ENCODE measurements at regions not wholly inside any gene's neighbourhood (a gene's known extent, or its start where the extent isn't known, plus 50 kb on each side); places are given as distances from the start of the nearest gene placed in this dataset.

GRCh38 chr6:155959898-155960495, 504.4 kb upstream of the NOX3 start:
- peaks cover 2% of the 10 kb centered on the region for H3K27me3 Mint-ChIP-seq (ENCODE audit: low read depth)
- peaks cover 8% of the 10 kb centered on the region for H3K9me3 Mint-ChIP-seq (ENCODE audit: low read depth)
- DNase-seq (ENCODE audit: low spot score), result no peak
- H3K36me3 Mint-ChIP-seq (ENCODE audit: low read depth), result no peaks in the 10 kb centered on the region
- TF ChIP-seq, protein P1, sequence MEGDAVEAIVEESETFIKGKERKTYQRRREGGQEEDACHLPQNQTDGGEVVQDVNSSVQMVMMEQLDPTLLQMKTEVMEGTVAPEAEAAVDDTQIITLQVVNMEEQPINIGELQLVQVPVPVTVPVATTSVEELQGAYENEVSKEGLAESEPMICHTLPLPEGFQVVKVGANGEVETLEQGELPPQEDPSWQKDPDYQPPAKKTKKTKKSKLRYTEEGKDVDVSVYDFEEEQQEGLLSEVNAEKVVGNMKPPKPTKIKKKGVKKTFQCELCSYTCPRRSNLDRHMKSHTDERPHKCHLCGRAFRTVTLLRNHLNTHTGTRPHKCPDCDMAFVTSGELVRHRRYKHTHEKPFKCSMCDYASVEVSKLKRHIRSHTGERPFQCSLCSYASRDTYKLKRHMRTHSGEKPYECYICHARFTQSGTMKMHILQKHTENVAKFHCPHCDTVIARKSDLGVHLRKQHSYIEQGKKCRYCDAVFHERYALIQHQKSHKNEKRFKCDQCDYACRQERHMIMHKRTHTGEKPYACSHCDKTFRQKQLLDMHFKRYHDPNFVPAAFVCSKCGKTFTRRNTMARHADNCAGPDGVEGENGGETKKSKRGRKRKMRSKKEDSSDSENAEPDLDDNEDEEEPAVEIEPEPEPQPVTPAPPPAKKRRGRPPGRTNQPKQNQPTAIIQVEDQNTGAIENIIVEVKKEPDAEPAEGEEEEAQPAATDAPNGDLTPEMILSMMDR (IDR thresholded peaks at IDR 0.05), result no peak
- no peak overlapping the region for H3K4me3 Mint-ChIP-seq (ENCODE audit: unreplicated experiment)
- no peak overlapping the region for H3K27ac Mint-ChIP-seq (ENCODE audit: unreplicated experiment)
- H3K4me1 Mint-ChIP-seq (ENCODE audit: low read depth), result no peaks in the 10 kb centered on the region

- peaks cover 8% of the 10 kb centered on the region for H3K9me3 Mint-ChIP-seq (ENCODE audit: low read depth)
- no peaks in the 10 kb centered on the region for H3K4me1 Mint-ChIP-seq (ENCODE audit: low read depth)
- no peak for DNase-seq (ENCODE audit: low spot score)
- H3K36me3 Mint-ChIP-seq (ENCODE audit: low read depth), result no peaks in the 10 kb centered on the region
- TF ChIP-seq, protein P1 (IDR thresholded peaks at IDR 0.05), result no peak
- H3K27ac Mint-ChIP-seq (ENCODE audit: unreplicated experiment), result no peak overlapping the region
- peaks cover 7% of the 10 kb centered on the region for H3K27me3 Mint-ChIP-seq (ENCODE audit: low read depth)
- H3K4me3 Mint-ChIP-seq (ENCODE audit: unreplicated experiment), result no peak overlapping the region
Measured at GRCh38 chr6:155958550-155958949, 502.9 kb upstream of the NOX3 start.

DNA sequence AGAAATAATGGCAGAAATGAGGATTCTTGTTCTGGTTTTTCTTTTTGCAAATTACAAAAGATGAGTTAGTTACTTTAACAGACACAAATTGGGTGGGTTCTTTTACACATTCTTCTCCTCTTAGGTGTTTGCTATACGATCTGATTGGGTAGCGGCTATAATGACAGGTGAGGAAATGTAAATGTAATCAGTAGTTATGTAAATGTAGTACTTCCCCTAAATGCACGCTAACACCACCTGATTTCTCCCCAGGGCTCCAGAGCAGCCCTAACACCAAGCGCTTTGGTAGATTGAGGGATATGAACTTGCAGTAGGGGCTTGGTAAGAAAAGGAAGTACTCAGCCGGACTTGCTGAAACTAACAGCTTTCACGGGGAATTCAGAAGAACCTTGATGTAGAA, 499.4 kb upstream of the NOX3 start:
- no peak for DNase-seq (ENCODE audit: low spot score)
- Mint-ChIP-seq H3K4me1 (ENCODE audit: low read depth) (no peaks in the 10 kb centered on the region), H3K9me3 (ENCODE audit: low read depth) (no peaks in the 10 kb centered on the region), H3K27ac (ENCODE audit: unreplicated experiment) (no peak overlapping the region), H3K27me3 (ENCODE audit: low read depth) (peaks cover 10% of the 10 kb centered on the region), H3K36me3 (ENCODE audit: low read depth) (no peaks in the 10 kb centered on the region), H3K4me3 (ENCODE audit: unreplicated experiment) (no peak overlapping the region)
- TF ChIP-seq, protein P1 (IDR thresholded peaks at IDR 0.05), result no peak

- no peak overlapping the region for H3K27ac Mint-ChIP-seq (ENCODE audit: unreplicated experiment)
- no peaks in the 10 kb centered on the region for H3K4me1 Mint-ChIP-seq (ENCODE audit: low read depth)
- TF ChIP-seq, protein P1 (IDR thresholded peaks at IDR 0.05), result no peak
- no peak overlapping the region for H3K4me3 Mint-ChIP-seq (ENCODE audit: unreplicated experiment)
- peaks cover 10% of the 10 kb centered on the region for H3K27me3 Mint-ChIP-seq (ENCODE audit: low read depth)
- DNase-seq (ENCODE audit: low spot score), result no peak
- no peaks in the 10 kb centered on the region for H3K9me3 Mint-ChIP-seq (ENCODE audit: low read depth)
- no peaks in the 10 kb centered on the region for H3K36me3 Mint-ChIP-seq (ENCODE audit: low read depth)
Measured at GRCh38 chr6:155954149-155954548, 498.5 kb upstream of the NOX3 start.

DNA sequence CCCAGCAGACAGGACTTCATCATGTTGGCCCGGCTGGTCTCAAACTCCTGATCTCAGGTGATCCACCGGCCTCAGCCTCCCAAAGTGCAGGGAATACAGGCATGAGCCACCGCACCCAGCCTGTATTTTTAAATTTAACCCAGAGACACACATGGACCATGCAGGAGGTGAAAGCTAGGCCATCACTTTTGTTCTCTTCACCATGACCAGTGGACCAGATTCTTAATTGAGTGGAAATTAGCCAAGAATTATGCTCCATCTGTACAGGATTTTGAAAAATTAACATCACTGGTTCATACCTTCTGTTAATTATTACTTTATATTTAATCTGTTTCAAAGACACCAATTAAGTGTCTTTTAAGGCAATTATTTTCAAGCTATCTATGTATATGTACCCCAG, 493.6 kb upstream of the NOX3 start:
- no peak for DNase-seq (ENCODE audit: low spot score)

More for the DNA sequence above, 493.6 kb upstream of the NOX3 start:
- Mint-ChIP-seq H3K4me1 (ENCODE audit: low read depth) (no peaks in the 10 kb centered on the region), H3K4me3 (ENCODE audit: unreplicated experiment) (no peak overlapping the region), H3K36me3 (ENCODE audit: low read depth) (no peaks in the 10 kb centered on the region), H3K27ac (ENCODE audit: unreplicated experiment) (no peak overlapping the region), H3K27me3 (ENCODE audit: low read depth) (peaks cover 5% of the 10 kb centered on the region), H3K9me3 (ENCODE audit: low read depth) (no peaks in the 10 kb centered on the region)
- TF ChIP-seq, protein P1 (IDR thresholded peaks at IDR 0.05), result no peak
